HK-2 (cell line): ENCODE measurements at regions not wholly inside any gene's neighbourhood (a gene's known extent, or its start where the extent isn't known, plus 50 kb on each side); places are given as distances from the start of the nearest gene placed in this dataset.

Experiments used
- DNase-seq: peaks from one replicate; pipeline ENCODE4 v3.0.0-alpha.2; 2018; ENCODE audit not compliant: unreplicated experiment

DNA sequence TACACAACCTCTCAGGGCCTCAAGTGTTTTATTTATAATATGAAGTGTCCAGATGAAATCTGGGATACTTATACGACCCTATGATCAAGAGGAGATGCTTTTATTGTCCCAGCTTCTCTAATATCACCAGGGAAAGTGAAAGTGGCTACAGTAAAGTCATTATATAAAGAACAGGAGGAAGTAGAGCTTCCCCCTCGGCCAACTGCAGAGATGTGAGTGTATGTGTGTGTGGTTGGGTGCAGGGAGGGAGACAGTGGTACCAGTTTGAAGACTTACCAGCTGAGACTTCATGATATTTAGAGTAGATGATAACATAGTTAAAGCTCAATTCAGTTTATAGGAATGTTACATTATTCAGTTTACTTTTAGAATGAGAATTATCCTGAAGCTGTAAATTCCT lies 373.6 kb upstream of the DDI1 start:
- no peak for DNase-seq

GRCh38 chr11:103668859-103669258 lies 367.6 kb upstream of the DDI1 start:
- DNase-seq, result no peak

DNA sequence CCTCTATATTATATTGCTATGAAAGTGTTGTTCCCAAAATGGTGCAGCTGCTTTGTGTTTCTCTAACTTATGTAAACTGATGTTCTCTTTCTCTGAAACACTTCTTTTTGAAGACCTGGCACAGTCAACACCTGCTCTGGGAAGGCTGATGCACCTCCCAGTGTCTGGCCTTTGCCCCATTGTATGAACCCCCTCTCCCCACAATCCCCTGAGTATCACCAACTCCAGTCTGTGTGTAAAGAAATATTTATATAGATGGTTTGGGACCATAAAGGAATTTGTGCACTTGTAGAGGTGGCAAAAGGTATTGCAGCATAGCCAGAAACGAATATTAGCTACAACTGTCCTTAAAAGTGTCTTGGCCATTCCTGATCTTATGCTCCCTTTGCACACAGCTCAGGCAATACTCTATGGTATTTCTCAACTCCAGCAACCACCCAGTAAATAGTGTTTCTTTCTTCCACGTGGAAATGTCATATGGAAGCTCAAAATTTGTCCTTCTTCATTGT lies 365.2 kb upstream of the DDI1 start:
- DNase-seq, result no peak

DNA sequence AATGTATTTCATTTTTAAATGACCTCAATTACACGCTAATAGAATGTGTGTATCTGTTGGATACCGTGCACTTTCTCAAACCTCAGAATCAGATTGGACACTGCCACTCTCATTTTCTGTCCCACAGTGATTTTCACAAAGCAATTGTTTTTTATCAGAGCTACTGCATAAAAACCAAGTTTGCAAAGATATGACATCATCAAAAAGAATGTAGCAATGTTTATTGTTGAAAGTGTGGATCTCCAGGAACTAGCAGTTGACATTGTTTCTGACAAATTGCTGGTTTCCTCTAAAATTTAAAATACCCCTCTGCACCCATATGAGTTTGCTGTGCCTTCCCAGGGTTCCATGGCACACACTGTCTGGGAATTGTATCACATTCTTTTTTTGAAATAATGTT lies 362.7 kb upstream of the DDI1 start:
- DNase-seq, result no peak

GRCh38 chr11:103676413-103676812 lies 360.0 kb upstream of the DDI1 start:
- no peak for DNase-seq

DNA sequence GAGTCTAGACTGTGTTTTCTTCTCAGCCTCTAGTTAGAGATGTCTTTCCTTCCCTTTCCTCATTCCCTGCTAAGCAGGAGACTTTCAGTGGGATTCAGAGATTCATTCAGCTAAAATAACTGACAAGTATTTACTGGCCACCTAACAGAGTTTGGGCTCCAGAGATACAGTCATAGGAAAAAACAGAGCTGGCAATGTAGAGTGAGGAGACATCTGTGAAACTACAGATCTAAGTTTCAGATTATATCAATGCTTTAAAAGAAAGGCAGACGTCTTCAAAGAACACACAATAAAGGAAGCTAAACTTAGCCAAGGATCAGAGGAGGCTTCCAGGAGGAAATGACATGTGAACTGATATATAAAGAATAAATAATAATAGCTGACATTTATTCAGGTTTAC lies 355.6 kb upstream of the DDI1 start:
- no peak for DNase-seq

- DNase-seq, result no peak
These were observed 354.6 kb upstream of the DDI1 start for GRCh38 chr11:103681855-103682254.

DNA sequence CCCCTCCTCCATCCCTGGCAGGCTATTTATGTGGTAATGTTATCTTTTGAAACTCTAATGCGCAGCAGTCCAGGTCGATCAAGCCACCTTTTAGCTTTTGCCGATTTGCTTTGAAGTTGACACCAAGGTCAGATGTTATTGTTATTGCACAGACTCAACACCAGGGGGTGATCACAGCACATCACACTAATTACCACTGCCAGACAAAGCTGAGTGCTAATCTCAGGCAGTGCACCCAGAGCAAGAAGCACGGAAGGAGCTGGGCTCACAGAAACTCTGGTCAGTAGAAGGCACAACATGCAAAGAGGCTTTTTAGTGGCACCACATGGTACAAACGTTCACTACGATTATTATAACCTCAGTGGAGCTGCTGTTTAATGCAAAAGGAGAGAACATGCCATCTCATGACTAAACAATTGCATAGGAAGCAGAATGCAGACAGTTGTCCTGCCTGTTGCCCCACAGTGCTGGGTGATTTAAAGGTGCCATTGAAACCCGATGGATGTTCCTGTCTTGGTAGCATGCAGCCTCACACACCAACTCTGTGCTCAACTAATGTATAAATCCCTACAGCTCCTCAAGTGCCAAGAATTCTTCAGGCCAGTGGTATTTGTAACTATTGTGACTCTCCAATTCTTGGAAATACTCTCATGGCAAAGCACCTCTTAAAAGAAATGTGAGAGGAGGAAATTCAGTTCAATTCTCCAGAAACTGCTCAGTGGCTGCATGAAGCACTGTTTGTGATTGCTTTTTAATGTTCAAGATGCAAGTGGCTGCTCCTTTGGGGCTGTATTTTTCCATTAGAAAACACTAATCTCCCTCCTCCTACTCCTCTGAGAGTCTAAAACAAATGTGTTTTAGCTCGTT lies 353.9 kb upstream of the DDI1 start:
- DNase-seq, result peak; percentile 40

DNA sequence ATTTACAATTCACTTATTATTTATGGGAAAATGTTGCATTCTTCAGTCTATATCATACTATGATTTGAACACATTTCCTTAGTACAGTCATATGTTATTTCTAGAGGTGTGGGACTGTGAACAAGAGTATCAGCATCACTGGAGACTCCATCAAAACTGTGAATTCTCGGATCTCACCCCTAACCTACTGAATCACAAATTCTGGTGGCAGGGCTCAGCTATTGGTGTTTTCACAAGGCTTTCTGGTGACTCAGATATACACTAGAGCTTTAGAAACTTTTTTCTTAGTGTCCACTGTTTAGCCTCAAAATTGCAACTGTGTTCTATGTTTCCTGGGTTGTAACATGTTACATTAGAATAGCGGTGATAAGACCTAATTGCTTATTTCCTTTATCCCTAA lies 352.9 kb upstream of the DDI1 start:
- DNase-seq, result no peak

DNA sequence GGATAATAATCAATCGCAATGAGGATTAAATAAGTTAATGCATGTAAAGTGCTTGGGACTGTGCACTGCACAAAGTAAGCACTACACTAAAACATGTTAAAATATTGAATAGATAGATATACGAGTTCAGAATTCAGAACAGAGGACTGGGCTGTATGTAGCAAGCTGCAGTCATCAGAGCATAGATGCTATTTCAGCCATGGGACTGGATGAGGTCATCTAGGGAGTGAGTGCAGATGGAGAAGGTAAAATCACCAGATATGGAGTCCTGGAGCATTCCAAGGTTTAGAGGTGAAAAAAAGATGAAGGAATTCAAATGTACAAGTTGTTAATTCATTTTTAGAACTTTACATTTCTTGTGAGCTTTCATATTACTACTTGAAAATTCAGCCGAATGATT lies 347.5 kb upstream of the DDI1 start:
- no peak for DNase-seq

DNA sequence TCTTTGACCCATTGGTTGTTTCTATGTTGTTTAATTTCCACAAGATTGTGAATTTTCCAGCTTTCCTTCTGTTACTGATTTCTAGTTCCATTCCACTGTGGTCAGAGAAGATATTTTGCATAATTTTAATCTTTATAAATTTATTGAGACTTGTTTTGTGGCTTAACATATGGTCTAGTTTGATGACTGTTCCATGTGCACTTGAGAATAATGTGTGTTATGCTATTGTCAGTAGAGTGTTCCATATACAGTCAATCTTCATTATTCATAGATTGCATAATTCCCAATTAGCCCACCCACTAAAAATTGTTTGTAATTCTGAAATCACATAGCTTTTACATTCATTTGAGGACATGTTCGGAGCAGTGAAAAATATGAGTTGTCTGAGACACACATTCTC lies 346.1 kb upstream of the DDI1 start:
- no peak for DNase-seq

DNA sequence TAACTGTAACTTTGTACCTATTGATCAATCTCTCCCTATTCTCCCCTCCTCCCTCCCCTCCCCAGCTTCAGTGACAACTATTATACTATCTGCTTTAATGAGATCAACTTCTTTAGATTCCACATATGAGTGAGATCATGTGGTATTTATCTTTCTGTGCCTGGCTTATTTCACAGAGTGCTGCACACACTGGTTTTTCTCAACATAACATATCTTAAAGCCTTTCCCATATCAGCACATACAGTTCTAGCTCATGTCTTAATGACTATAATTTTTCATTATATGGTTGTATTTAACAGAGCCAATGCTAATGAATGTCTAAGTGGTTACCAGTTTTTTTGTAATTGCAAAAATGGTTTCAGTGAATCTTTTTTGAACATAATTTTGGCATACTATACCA lies 340.3 kb upstream of the DDI1 start:
- DNase-seq, result no peak

- no peak for DNase-seq
These were observed 337.2 kb upstream of the DDI1 start for GRCh38 chr11:103699216-103699615.

- no peak for DNase-seq
These were observed 336.8 kb upstream of the DDI1 start for GRCh38 chr11:103699656-103700055.

- DNase-seq, result no peak
These were observed 335.8 kb upstream of the DDI1 start for GRCh38 chr11:103700622-103701021.

- DNase-seq, result no peak
These were observed 333.0 kb upstream of the DDI1 start for GRCh38 chr11:103703437-103703836.

- no peak for DNase-seq
These were observed 332.5 kb upstream of the DDI1 start for GRCh38 chr11:103703954-103704353.

- no peak for DNase-seq
These were observed 330.8 kb upstream of the DDI1 start for GRCh38 chr11:103705642-103706041.

DNA sequence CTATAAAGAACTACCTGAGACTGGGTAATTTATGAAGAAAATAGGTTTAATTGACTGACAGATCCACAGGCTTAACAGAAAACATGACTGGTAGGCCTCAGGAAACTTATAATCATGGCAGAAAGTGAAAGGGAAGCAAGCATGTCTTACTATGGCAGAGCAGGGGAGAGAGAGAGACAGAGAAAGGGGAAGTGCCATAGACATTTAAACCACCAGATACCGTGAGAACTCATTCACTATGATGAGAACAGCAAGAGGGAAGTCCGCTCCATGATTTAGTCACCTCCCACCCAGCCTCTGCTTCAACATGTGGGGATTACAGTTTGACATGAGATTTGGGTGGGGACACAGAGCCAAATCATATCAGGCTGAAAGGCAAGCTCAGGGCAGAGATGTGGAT lies 327.1 kb upstream of the DDI1 start:
- DNase-seq, result no peak

DNA sequence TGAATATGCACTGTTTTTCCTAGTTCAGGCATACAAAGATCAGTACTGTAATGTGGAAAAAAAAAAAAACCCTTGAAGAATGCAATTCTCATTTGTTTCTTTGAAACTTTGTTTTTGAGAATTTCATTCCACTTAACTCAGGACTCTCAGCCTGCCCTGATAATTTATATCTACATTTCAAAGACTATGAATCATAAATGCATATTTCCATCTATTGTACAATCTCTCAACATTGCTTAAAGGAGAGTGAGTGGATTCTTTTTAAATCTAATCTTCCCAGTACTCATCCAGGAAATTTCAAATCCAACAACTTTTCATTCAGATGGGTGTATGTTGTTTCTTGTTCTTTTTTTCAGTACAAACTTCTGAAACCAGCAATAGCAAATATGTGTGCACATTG lies 322.2 kb upstream of the DDI1 start:
- DNase-seq, result no peak

DNA sequence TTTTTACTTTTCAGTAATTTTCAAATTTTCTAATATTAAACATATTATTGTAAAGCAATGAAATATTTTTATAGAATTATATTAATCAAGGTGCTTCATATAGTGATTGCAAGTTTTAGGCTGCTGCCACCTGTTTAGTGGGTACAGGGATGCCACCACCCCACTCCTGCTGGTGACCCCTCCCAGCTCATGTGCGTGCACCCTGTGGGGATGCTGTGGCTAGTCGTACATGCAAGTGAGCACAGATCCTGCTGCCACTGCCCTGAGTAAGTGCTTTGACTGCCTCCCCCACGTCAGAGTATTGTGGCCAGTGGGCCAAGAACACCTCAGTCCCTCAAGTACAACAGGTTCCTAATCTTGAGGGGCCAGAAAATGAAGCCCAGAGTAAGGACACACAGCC lies 320.1 kb upstream of the DDI1 start:
- DNase-seq, result no peak

- no peak for DNase-seq
These were observed 309.2 kb upstream of the DDI1 start for GRCh38 chr11:103727262-103727661.

GRCh38 chr11:103729617-103730016 lies 306.8 kb upstream of the DDI1 start:
- no peak for DNase-seq
